HCT116 (cell line): ENCODE measurements at regions not wholly inside any gene's neighbourhood (a gene's known extent, or its start where the extent isn't known, plus 50 kb on each side); places are given as distances from the start of the nearest gene placed in this dataset.

Experiments used
- EZH2phosphoT487 ChIP-seq: fragments of 200-600 bp; IDR thresholded peaks from 2 replicates; pipeline ENCODE4 v1.6.1; 2018; ENCODE audit warnings: antibody characterized with exemption, borderline replicate concordance
- POLR2A ChIP-seq: IDR thresholded peaks from 2 replicates; pipeline ENCODE4 v1.7.0; 2011; ENCODE audit warnings: borderline replicate concordance; ENCODE audit not compliant: insufficient read depth, insufficient read length; ENCODE audit errors: extremely low read depth
- YY1 ChIP-seq: IDR thresholded peaks from 2 replicates; pipeline ENCODE4 v1.6.1; 2011; ENCODE audit warnings: low read length, low read depth, moderate library complexity, mild to moderate bottlenecking; ENCODE audit not compliant: insufficient replicate concordance; ENCODE audit errors: extremely low read depth
- TF ChIP-seq, protein P1 (sequence below), 3 experiments: fragments of 200-600 bp in 1 of 3; sonication (generic) in 1 of 3; IDR thresholded peaks in 2 of 3; conservative IDR thresholded peaks in 1 of 3; 2 replicates each; pipeline ENCODE4 v1.5.1; 2012 to 2017; ENCODE audit warnings: low read depth in 2 of 3, low read length in 2 of 3, antibody characterized with exemption in 1 of 3, borderline replicate concordance in 1 of 3, control low read depth in 1 of 3, mild to moderate bottlenecking in 1 of 3, mixed read lengths in 1 of 3, mixed run types in 1 of 3, moderate library complexity in 1 of 3; ENCODE audit not compliant: insufficient read depth in 1 of 3

DNA sequence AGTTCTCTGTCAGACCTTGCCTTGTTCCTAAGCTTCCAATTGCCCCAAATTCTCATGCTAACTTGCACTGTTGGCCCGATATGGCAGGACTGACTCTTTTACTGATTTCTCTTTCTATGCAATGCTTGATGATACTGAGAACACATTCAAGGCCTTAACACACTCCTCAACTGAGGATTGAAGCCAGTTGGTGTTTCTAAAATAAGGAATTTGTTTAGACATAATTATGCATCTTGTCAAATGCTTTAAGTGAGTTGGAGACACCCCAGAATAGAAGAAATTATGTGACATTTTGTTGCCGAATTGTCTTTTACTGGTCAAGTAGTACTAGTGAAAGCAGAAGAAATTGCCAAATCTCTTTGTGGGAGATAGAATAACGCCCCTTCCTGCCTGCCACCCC lies 60.0 kb upstream of the THSD7B start:
- TF ChIP-seq YY1 (no peak), EZH2phosphoT487 (no peak), POLR2A (no peak)
- TF ChIP-seq, protein P1, sequence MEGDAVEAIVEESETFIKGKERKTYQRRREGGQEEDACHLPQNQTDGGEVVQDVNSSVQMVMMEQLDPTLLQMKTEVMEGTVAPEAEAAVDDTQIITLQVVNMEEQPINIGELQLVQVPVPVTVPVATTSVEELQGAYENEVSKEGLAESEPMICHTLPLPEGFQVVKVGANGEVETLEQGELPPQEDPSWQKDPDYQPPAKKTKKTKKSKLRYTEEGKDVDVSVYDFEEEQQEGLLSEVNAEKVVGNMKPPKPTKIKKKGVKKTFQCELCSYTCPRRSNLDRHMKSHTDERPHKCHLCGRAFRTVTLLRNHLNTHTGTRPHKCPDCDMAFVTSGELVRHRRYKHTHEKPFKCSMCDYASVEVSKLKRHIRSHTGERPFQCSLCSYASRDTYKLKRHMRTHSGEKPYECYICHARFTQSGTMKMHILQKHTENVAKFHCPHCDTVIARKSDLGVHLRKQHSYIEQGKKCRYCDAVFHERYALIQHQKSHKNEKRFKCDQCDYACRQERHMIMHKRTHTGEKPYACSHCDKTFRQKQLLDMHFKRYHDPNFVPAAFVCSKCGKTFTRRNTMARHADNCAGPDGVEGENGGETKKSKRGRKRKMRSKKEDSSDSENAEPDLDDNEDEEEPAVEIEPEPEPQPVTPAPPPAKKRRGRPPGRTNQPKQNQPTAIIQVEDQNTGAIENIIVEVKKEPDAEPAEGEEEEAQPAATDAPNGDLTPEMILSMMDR (IDR thresholded peaks at IDR 0.05 in 2 of 3, conservative IDR thresholded peaks at IDR 0.05 in 1 of 3; ENCODE audit: borderline replicate concordance in 1 of 3, insufficient read depth in 1 of 3, low read depth in 2 of 3, low read length in 2 of 3) = no peak
